ENCODE measurements at regions not wholly inside any gene's neighbourhood (a gene's known extent, or its start where the extent isn't known, plus 50 kb on each side); places are given as distances from the start of the nearest gene placed in this dataset.
A peak's percentile ranks its signal among the peaks of the same experiment; 100 is the strongest.

DNA sequence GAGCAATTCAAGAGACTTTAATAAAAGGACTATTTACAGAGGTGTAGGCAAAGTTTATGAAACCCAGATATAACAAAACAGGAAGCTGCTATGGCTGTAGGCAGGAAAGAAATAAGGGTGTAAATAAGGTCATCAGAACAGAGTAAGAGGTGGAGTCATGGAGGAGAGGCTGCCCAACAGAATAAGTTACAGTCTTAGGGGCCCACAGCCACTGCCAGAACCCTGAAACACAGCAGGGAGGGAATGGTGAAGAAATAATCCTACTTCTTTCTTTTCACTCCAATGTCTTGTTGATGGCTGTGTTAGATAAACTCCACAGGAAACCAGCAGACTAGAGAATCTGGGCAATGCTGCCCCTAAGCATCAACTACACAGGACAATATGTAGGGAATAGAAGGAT lies 155.8 kb upstream of the TAC1 start:
- H3K4me3 Mint-ChIP-seq (ENCODE audit: unreplicated experiment): no peak overlapping the region
- no peaks in the 10 kb centered on the region for H3K27me3 Mint-ChIP-seq (ENCODE audit: unreplicated experiment)
- no peak for TF ChIP-seq CTCF (IDR thresholded peaks at IDR 0.05; ENCODE audit: partially characterized antibody, unreplicated experiment)
- H3K9me3 Mint-ChIP-seq (ENCODE audit: unreplicated experiment): no peaks in the 10 kb centered on the region
- H3K27ac Mint-ChIP-seq (ENCODE audit: unreplicated experiment): no peak overlapping the region
- no peak for DNase-seq
- H3K4me1 Mint-ChIP-seq (ENCODE audit: low read depth, unreplicated experiment): no peaks in the 10 kb centered on the region
- no peaks in the 10 kb centered on the region for H3K36me3 Mint-ChIP-seq (ENCODE audit: unreplicated experiment)

DNA sequence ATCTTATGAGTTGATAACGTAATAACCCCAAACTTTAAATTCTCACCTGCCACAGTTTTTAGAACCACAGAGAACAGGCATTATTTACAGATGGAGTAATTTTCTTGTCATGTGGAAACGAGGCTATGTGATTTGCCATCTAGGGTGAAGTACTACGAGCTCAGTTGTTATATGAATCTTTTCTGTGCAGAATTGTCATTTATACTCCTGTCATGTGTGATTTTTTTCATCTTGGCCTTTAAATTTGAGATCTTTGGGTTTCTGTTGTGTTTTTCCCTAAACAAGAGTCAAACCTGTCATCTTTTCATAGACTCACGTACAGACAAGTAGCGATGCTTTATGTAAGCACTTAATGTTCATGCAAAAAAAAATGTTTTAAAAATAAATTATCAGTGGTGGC lies 153.7 kb upstream of the TAC1 start:
- Mint-ChIP-seq H3K27me3 (ENCODE audit: unreplicated experiment) (no peaks in the 10 kb centered on the region), H3K27ac (ENCODE audit: unreplicated experiment) (no peak overlapping the region), H3K4me1 (ENCODE audit: low read depth, unreplicated experiment) (no peaks in the 10 kb centered on the region), H3K4me3 (ENCODE audit: unreplicated experiment) (no peak overlapping the region), H3K36me3 (ENCODE audit: unreplicated experiment) (no peaks in the 10 kb centered on the region), H3K9me3 (ENCODE audit: unreplicated experiment) (no peaks in the 10 kb centered on the region)
- no peak for TF ChIP-seq CTCF (IDR thresholded peaks at IDR 0.05; ENCODE audit: partially characterized antibody, unreplicated experiment)
- DNase-seq: no peak

DNA sequence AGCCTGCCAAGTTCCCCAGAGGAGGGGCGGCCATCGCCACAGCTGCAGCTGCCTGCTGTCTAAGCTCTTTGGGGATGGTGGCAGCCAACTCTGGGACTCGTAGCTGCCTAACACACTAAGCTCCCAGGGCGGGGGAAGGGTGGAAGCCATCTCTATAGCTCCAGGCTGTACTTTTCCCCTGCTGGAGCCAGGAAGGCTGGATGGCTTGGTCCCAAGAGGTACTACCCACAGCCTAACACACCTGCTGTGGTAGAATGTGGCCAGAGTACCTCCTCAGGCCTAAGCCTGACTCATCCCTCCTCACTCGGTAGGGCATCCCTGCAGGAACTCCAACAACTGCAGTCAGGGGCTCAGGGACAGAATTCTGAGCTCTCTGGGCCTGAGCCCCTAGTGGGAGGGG lies 151.7 kb upstream of the TAC1 start:
- Mint-ChIP-seq H3K36me3 (ENCODE audit: unreplicated experiment) (no peaks in the 10 kb centered on the region), H3K27ac (ENCODE audit: unreplicated experiment) (no peak overlapping the region), H3K4me1 (ENCODE audit: low read depth, unreplicated experiment) (no peaks in the 10 kb centered on the region), H3K27me3 (ENCODE audit: unreplicated experiment) (no peaks in the 10 kb centered on the region), H3K9me3 (ENCODE audit: unreplicated experiment) (no peaks in the 10 kb centered on the region), H3K4me3 (ENCODE audit: unreplicated experiment) (no peak overlapping the region)
- no peak for TF ChIP-seq CTCF (IDR thresholded peaks at IDR 0.05; ENCODE audit: partially characterized antibody, unreplicated experiment)
- DNase-seq: peak; percentile 56

GRCh38 chr7:97595439-97595838 lies 136.4 kb upstream of the TAC1 start:
- H3K36me3 Mint-ChIP-seq (ENCODE audit: unreplicated experiment): no peaks in the 10 kb centered on the region
- no peaks in the 10 kb centered on the region for H3K27me3 Mint-ChIP-seq (ENCODE audit: unreplicated experiment)
- no peak for TF ChIP-seq CTCF (IDR thresholded peaks at IDR 0.05; ENCODE audit: partially characterized antibody, unreplicated experiment)
- DNase-seq: no peak
- H3K4me3 Mint-ChIP-seq (ENCODE audit: unreplicated experiment): no peak overlapping the region
- no peaks in the 10 kb centered on the region for H3K9me3 Mint-ChIP-seq (ENCODE audit: unreplicated experiment)
- H3K4me1 Mint-ChIP-seq (ENCODE audit: low read depth, unreplicated experiment): no peaks in the 10 kb centered on the region
- no peak overlapping the region for H3K27ac Mint-ChIP-seq (ENCODE audit: unreplicated experiment)

- Mint-ChIP-seq H3K9me3 (ENCODE audit: unreplicated experiment) (no peaks in the 10 kb centered on the region), H3K36me3 (ENCODE audit: unreplicated experiment) (no peaks in the 10 kb centered on the region), H3K4me3 (ENCODE audit: unreplicated experiment) (no peak overlapping the region), H3K27me3 (ENCODE audit: unreplicated experiment) (peaks cover 2% of the 10 kb centered on the region), H3K27ac (ENCODE audit: unreplicated experiment) (no peak overlapping the region), H3K4me1 (ENCODE audit: low read depth, unreplicated experiment) (no peaks in the 10 kb centered on the region)
- no peak for DNase-seq
- no peak for TF ChIP-seq CTCF (IDR thresholded peaks at IDR 0.05; ENCODE audit: partially characterized antibody, unreplicated experiment)
Measured at GRCh38 chr7:97601931-97602457, 129.9 kb upstream of the TAC1 start.

All from glutamatergic neuron (in vitro differentiated cells).